Common myeloid progenitor, CD34-positive (primary cell): ENCODE measurements at regions not wholly inside any gene's neighbourhood (a gene's known extent, or its start where the extent isn't known, plus 50 kb on each side); places are given as distances from the start of the nearest gene placed in this dataset.

Experiments used
- CTCF ChIA-PET: fragments of 350-600 bp; sonication (Branson Sonifier 250); formaldehyde crosslinking; loops from one replicate; lab custom pipeline; 2021; ENCODE audit warnings: antibody characterized with exemption; lab: Charles Lee
- POLR2A ChIA-PET: fragments of 350-600 bp; sonication (Branson Sonifier 250); formaldehyde crosslinking; loops from one replicate; lab custom pipeline; 2021; ENCODE audit warnings: antibody characterized with exemption; lab: Charles Lee
- DNase-seq, 3 donors: peaks; one replicate each; pipeline versions ENCODE4 v3.0.0 to v3.0.0-alpha.2; 2013
- H3K27ac ChIP-seq, 2 experiments: 1 replicate in 1 of 2; 2 replicates in 1 of 2; pipeline ENCODE4 v1.7.0; 2013; ENCODE audit warnings: inconsistent platforms in 2 of 2, low read length in 2 of 2, mild to moderate bottlenecking in 2 of 2, low read depth in 1 of 2, moderate library complexity in 1 of 2; ENCODE audit not compliant: severe bottlenecking in 2 of 2, insufficient read depth in 1 of 2, poor library complexity in 1 of 2
- H3K27me3 ChIP-seq, 5 experiments: replicated peaks in 2 of 5; 1 replicate in 3 of 5; 2 replicates in 2 of 5; pipeline versions ENCODE4 v1.6.1 to v1.7.0; 2013; ENCODE audit warnings: low read length in 4 of 5, mild to moderate bottlenecking in 2 of 5, moderate library complexity in 2 of 5, inconsistent platforms in 1 of 5; ENCODE audit not compliant: insufficient read depth in 5 of 5, control insufficient read depth in 4 of 5
- H3K36me3 ChIP-seq, 4 experiments: 1 replicate in 2 of 4; 2 replicates in 2 of 4; pipeline versions ENCODE4 v1.6.1 to v1.7.0; 2013; ENCODE audit warnings: low read length in 3 of 4, control low read depth in 1 of 4, mild to moderate bottlenecking in 1 of 4; ENCODE audit not compliant: control insufficient read depth in 4 of 4, insufficient read depth in 4 of 4
- H3K4me1 ChIP-seq, 4 experiments: 1 replicate in 3 of 4; 2 replicates in 1 of 4; pipeline versions ENCODE4 v1.6.1 to v1.7.1; 2013; ENCODE audit warnings: low read length in 3 of 4, mild to moderate bottlenecking in 3 of 4, control low read depth in 1 of 4, inconsistent platforms in 1 of 4, moderate library complexity in 1 of 4; ENCODE audit not compliant: control insufficient read depth in 4 of 4, insufficient read depth in 4 of 4; ENCODE audit errors: control extremely low read depth in 1 of 4
- H3K4me3 ChIP-seq, 7 experiments: 1 replicate in 4 of 7; 2 replicates in 3 of 7; pipeline versions ENCODE4 v1.5.1 to v1.7.0; 2013; ENCODE audit warnings: mild to moderate bottlenecking in 7 of 7, low read length in 6 of 7, moderate library complexity in 6 of 7, inconsistent platforms in 2 of 7, low read depth in 2 of 7, control low read depth in 1 of 7; ENCODE audit not compliant: insufficient read depth in 4 of 7, control insufficient read depth in 1 of 7; ENCODE audit errors: extremely low read depth in 1 of 7
- H3K9me3 ChIP-seq, 5 experiments: 1 replicate in 4 of 5; 2 replicates in 1 of 5; pipeline versions ENCODE4 v1.6.1 to v1.7.1; 2013; ENCODE audit warnings: low read length in 4 of 5, mild to moderate bottlenecking in 2 of 5, inconsistent platforms in 1 of 5, low read depth in 1 of 5, moderate library complexity in 1 of 5; ENCODE audit not compliant: control insufficient read depth in 4 of 5, insufficient read depth in 2 of 5; ENCODE audit errors: control extremely low read depth in 1 of 5
- WGBS: methylation state at CpG from one replicate; pipeline ENCODE4 v1.1.5; 2013; ENCODE audit not compliant: insufficient coverage; 5-methylcytosine and 5-hydroxymethylcytosine counted together

- peak; percentile 11 to 47 (median 46) for DNase-seq
- ChIA-PET CTCF (interaction anchor here (0.7 to 1.4 kb wide), 7 partner anchors 9 to 1206 kb away, joined by 3 to 9 read pairs (median 4); no protein-coding TSS in a partner anchor), POLR2A (no interaction called here)
- H3K27ac ChIP-seq = no peak overlapping the region
- H3K27me3 ChIP-seq = peaks cover 0 to 2% (median 0%) of the 10 kb centered on the region in 5 experiments
- H3K36me3 ChIP-seq = no peaks in the 10 kb centered on the region
- 29% methylated on average over 7 of the region's 8 CpGs for WGBS
- H3K9me3 ChIP-seq = peaks cover 0 to 2% (median 0%) of the 10 kb centered on the region in 5 experiments
- no peaks in the 10 kb centered on the region for H3K4me1 ChIP-seq
- H3K4me3 ChIP-seq = no peak overlapping the region
These were observed 63.6 kb upstream of the SLC28A3 start for GRCh38 chr9:84404095-84404686.

GRCh38 chr9:84405667-84406066 is 65.1 kb upstream of the SLC28A3 start:
- no peak for DNase-seq
- Histone ChIP-seq H3K27me3 (peaks cover 0 to 2% (median 0%) of the 10 kb centered on the region in 5 experiments), H3K27ac (no peak overlapping the region), H3K4me3 (no peak overlapping the region), H3K9me3 (no peaks in the 10 kb centered on the region), H3K36me3 (no peaks in the 10 kb centered on the region), H3K4me1 (no peaks in the 10 kb centered on the region)
- ChIA-PET CTCF (interaction anchor here (1.0 to 1.1 kb wide), 2 partner anchors 11 to 19 kb away, joined by 3 to 4 read pairs; no protein-coding TSS in a partner anchor), POLR2A (no interaction called here)
- WGBS = 100% methylated on average over 1 of the region's 4 CpGs

GRCh38 chr9:84408416-84408815 is 67.9 kb upstream of the SLC28A3 start:
- Histone ChIP-seq H3K9me3 (no peaks in the 10 kb centered on the region), H3K4me3 (no peak overlapping the region), H3K36me3 (no peaks in the 10 kb centered on the region), H3K27me3 (peaks cover 0 to 2% (median 0%) of the 10 kb centered on the region in 5 experiments), H3K27ac (no peak overlapping the region), H3K4me1 (no peaks in the 10 kb centered on the region)
- 97% methylated on average over 30 of the region's 34 CpGs for WGBS
- ChIA-PET POLR2A (no interaction called here), CTCF (interaction anchor here (0.9 kb wide), 1 partner anchor 13 kb away, joined by 3 read pairs; no protein-coding TSS in a partner anchor)
- no peak for DNase-seq

GRCh38 chr9:84411683-84412267 is 71.2 kb upstream of the SLC28A3 start:
- Histone ChIP-seq H3K36me3 (no peaks in the 10 kb centered on the region), H3K9me3 (no peaks in the 10 kb centered on the region), H3K27ac (no peak overlapping the region), H3K27me3 (peaks cover 0 to 1% (median 0%) of the 10 kb centered on the region in 5 experiments), H3K4me1 (no peaks in the 10 kb centered on the region), H3K4me3 (no peak overlapping the region)
- DNase-seq = no peak
- ChIA-PET POLR2A (no interaction called here), CTCF (no interaction called here)
- WGBS = 81% methylated on average over 5 of the region's 6 CpGs

GRCh38 chr9:84412654-84413053 is 72.1 kb upstream of the SLC28A3 start:
- 83% methylated on average over 2 of the region's 4 CpGs for WGBS
- Histone ChIP-seq H3K4me1 (no peaks in the 10 kb centered on the region), H3K36me3 (no peaks in the 10 kb centered on the region), H3K27ac (no peak overlapping the region), H3K4me3 (no peak overlapping the region), H3K27me3 (no peaks in the 10 kb centered on the region), H3K9me3 (no peaks in the 10 kb centered on the region)
- CTCF ChIA-PET = interaction anchor here (1.1 kb wide), 1 partner anchor 24 kb away, joined by 3 read pairs; no protein-coding TSS in a partner anchor
- POLR2A ChIA-PET = no interaction called here
- DNase-seq = no peak

GRCh38 chr9:84413301-84413700 is 72.7 kb upstream of the SLC28A3 start:
- no peaks in the 10 kb centered on the region for H3K36me3 ChIP-seq
- 100% methylated on average over 1 of the region's 3 CpGs for WGBS
- no peaks in the 10 kb centered on the region for H3K9me3 ChIP-seq
- ChIA-PET CTCF (interaction anchor here (0.8 to 1.5 kb wide), 3 partner anchors 9 to 23 kb away, joined by 3 to 4 read pairs (median 3); no protein-coding TSS in a partner anchor), POLR2A (no interaction called here)
- peaks cover 3% of the 10 kb centered on the region in 4 experiments for H3K4me1 ChIP-seq
- no peak for DNase-seq
- H3K4me3 ChIP-seq = no peak overlapping the region
- no peak overlapping the region for H3K27ac ChIP-seq
- no peaks in the 10 kb centered on the region for H3K27me3 ChIP-seq

- POLR2A ChIA-PET = no interaction called here
- no peak overlapping the region for H3K27ac ChIP-seq
- CTCF ChIA-PET = interaction anchor here (0.8 to 2.4 kb wide), 3 partner anchors 15 to 24 kb away, joined by 3 to 9 read pairs (median 6); no protein-coding TSS in a partner anchor
- peak; percentile 26 to 60 (median 51) for DNase-seq
- H3K27me3 ChIP-seq = no peaks in the 10 kb centered on the region
- WGBS = 0% methylated on average over 2 of the region's 2 CpGs
- peak overlapping the region in 1 of 7 experiments; percentile 17 for H3K4me3 ChIP-seq
- H3K9me3 ChIP-seq = peaks cover 2 to 10% (median 6%) of the 10 kb centered on the region in 5 experiments
- H3K36me3 ChIP-seq = no peaks in the 10 kb centered on the region
- peaks cover 9 to 21% (median 19%) of the 10 kb centered on the region in 4 experiments for H3K4me1 ChIP-seq
These were observed 78.6 kb upstream of the SLC28A3 start for GRCh38 chr9:84419031-84419602.
